Activated naive CD4-positive, alpha-beta T cell treated with anti-CD3 and anti-CD28 coated beads for 36 hours (primary cell): ENCODE measurements at regions not wholly inside any gene's neighbourhood (a gene's known extent, or its start where the extent isn't known, plus 50 kb on each side); places are given as distances from the start of the nearest gene placed in this dataset.
"Not testable (repeated sequence)": the region's sequence is repeated elsewhere in the genome, so short reads cannot be mapped to it uniquely, and the experiment has no call there.

Source experiments
- CTCF ChIA-PET: fragments of 350-600 bp; sonication (Branson Sonifier 250); formaldehyde crosslinking; loops from one replicate; lab custom pipeline; 2021; ENCODE audit warnings: antibody characterized with exemption; lab: Charles Lee
- DNase-seq: peaks from one replicate; pipeline ENCODE4 v3.0.0-alpha.2; 2020
- H3K27ac Mint-ChIP-seq: one replicate; pipeline ENCODE4 v1.8.0; 2021; ENCODE audit warnings: mild to moderate bottlenecking, mixed read lengths
- H3K27me3 Mint-ChIP-seq: one replicate; pipeline ENCODE4 v1.8.0; 2021; ENCODE audit warnings: low read depth, mixed read lengths
- H3K36me3 Mint-ChIP-seq: one replicate; pipeline ENCODE4 v1.8.0; 2021; ENCODE audit warnings: low read depth, mixed read lengths
- H3K4me1 Mint-ChIP-seq: one replicate; pipeline ENCODE4 v1.8.0; 2021; ENCODE audit warnings: low read depth, mixed read lengths
- H3K4me3 Mint-ChIP-seq: one replicate; pipeline ENCODE4 v1.8.0; 2021; ENCODE audit warnings: mild to moderate bottlenecking, moderate library complexity, mixed read lengths
- H3K9me3 Mint-ChIP-seq: one replicate; pipeline ENCODE4 v1.8.0; 2021; ENCODE audit warnings: mixed read lengths
- intact Hi-C: fragments of 100-400 bp; cut with micrococcal nuclease; formaldehyde crosslinking; loops from one replicate; pipeline ENCODE4 v1.15.1; 2023

DNA sequence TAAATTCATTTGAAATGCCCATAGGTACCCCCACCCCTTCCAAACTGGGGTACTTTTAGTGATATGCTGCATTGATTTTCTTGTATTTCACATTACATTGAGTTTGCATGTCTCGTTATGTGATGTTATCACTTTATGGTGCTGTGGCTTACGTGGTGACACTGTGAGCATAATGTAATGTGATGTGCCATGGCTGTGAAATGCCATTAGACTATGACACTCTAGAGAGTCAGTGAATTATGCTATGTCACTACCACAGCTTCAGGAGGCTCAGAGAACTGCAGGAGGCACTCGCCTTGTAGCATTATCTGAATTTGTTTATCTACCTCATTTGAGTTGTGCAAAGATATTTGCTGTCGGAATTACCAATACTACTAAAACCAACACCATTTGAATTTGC, 590.1 kb upstream of the SLC10A2 start:
- Mint-ChIP-seq H3K4me3 (no peak overlapping the region), H3K9me3 (peaks cover 1% of the 10 kb centered on the region), H3K36me3 (no peaks in the 10 kb centered on the region), H3K27ac (no peak overlapping the region), H3K4me1 (no peaks in the 10 kb centered on the region), H3K27me3 (no peaks in the 10 kb centered on the region)
- no peak for DNase-seq
- intact Hi-C loops: no loop called here
- CTCF ChIA-PET: no interaction called here

DNA sequence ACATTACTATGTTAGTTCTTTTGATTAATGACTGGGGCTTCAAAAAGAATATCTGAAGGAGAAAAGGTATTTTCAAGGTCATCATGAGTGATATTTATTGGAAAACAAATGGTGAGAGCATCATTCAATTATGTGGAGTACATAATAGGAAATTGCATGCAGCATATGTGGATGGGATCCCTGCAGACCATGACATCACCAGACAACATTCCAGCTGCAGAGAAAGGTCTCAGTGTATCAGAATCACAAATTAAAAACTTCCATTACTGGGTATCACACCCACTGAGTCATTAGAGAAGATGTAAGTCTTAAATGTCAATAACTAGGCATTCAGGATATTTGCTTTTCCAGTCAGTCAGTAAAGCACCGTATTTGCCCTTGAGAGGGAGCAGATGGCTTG, 574.4 kb upstream of the SLC10A2 start:
- CTCF ChIA-PET: no interaction called here
- no peaks in the 10 kb centered on the region for H3K9me3 Mint-ChIP-seq
- no peak overlapping the region for H3K27ac Mint-ChIP-seq
- H3K4me1 Mint-ChIP-seq: no peaks in the 10 kb centered on the region
- DNase-seq: no peak
- H3K27me3 Mint-ChIP-seq: no peaks in the 10 kb centered on the region
- intact Hi-C loops: no loop called here
- H3K4me3 Mint-ChIP-seq: no peak overlapping the region
- H3K36me3 Mint-ChIP-seq: no peaks in the 10 kb centered on the region

DNA sequence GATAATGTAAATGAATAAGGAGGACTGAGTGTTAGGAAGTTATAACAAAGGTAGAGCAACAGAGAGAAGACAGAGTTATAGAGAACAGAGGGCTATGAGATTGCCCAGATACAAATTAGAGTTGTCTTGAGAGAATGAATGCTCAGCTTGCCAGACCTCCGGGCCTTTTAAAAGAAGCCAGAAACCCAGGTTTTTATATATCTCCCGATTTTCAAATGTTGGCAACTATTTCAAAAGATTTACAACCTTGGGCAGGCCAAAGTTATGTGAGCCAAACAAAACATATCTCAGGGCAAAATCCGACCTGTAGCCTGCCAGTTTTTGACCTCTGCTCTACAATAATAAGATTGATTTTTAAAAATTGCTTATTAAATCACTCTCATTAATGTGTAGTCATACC, 573.1 kb upstream of the SLC10A2 start:
- Mint-ChIP-seq H3K27me3 (no peaks in the 10 kb centered on the region), H3K27ac (no peak overlapping the region), H3K4me1 (no peaks in the 10 kb centered on the region), H3K9me3 (no peaks in the 10 kb centered on the region), H3K36me3 (no peaks in the 10 kb centered on the region), H3K4me3 (no peak overlapping the region)
- CTCF ChIA-PET: no interaction called here
- intact Hi-C loops: no loop called here
- DNase-seq: no peak

DNA sequence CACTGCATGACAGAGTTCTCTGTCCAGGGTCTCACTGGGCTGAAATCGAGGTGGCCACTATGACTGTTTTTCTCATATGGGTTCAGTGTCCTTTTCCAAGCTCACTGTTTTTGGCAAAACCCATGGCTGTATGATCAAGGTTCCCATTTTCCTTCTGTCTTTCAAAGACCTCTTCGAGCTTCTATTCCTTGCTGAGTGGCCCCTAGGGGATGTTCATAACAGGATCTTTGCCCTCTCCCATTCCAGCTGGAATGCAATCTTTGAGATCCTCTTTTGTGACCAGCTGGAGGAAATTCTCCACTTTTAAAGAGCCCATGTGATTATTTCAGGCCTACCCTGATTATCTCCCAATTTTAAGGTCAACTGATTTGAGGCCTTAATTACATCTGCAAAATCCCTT, 572.5 kb upstream of the SLC10A2 start:
- Mint-ChIP-seq H3K4me1 (no peaks in the 10 kb centered on the region), H3K4me3 (no peak overlapping the region)
- CTCF ChIA-PET: no interaction called here

DNA sequence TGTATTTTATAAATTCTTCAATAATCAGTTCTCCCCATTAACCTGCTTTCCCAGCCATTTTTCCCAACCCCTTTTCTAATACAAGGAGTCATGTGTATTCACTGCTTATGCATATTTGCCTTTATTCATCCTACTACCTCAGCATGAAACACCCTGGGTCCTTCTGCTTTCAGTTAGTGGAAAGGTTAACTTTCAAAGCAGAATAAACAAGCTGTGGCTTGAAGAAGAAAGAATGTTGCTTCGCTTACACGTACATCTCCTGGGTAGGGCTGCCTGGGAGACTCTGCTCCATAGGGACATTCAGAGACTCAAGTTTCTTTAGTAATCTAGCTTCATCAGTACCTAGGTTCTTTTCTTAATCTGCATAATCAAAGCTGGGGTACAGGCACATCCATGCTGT, 567.8 kb upstream of the SLC10A2 start:
- no peak for DNase-seq
- no peaks in the 10 kb centered on the region for H3K9me3 Mint-ChIP-seq
- H3K27ac Mint-ChIP-seq: no peak overlapping the region
- no peaks in the 10 kb centered on the region for H3K4me1 Mint-ChIP-seq
- no peaks in the 10 kb centered on the region for H3K27me3 Mint-ChIP-seq
- intact Hi-C loops: no loop called here
- no peak overlapping the region for H3K4me3 Mint-ChIP-seq
- CTCF ChIA-PET: no interaction called here
- no peaks in the 10 kb centered on the region for H3K36me3 Mint-ChIP-seq

More for the DNA sequence above, 572.5 kb upstream of the SLC10A2 start:
- H3K27me3 Mint-ChIP-seq: no peaks in the 10 kb centered on the region
- H3K27ac Mint-ChIP-seq: no peak overlapping the region
- intact Hi-C loops: no loop called here
- H3K9me3 Mint-ChIP-seq: no peaks in the 10 kb centered on the region
- no peak for DNase-seq
- no peaks in the 10 kb centered on the region for H3K36me3 Mint-ChIP-seq

DNA sequence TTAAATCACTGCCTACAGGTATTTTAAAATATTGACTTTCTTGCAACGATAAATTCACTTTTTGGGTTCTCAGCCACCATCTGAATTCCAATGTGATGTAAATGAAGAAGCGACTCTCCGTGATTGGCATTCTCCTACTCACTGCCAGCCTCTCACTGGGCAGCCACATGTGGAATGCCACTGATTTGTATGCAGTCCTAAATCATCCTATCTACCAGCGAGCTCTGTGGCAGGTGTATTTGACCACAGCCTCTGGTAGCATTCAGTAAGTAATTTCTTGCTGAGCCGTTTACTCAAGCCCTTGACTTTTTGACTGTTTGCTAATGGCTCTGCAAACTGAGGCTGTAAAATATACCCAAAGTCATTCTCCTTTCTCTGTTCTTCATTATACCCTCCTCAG, 559.0 kb upstream of the SLC10A2 start:
- H3K27me3 Mint-ChIP-seq: no peaks in the 10 kb centered on the region
- peaks cover 8% of the 10 kb centered on the region for H3K9me3 Mint-ChIP-seq
- no peak overlapping the region for H3K4me3 Mint-ChIP-seq
- no peaks in the 10 kb centered on the region for H3K36me3 Mint-ChIP-seq
- no peak for DNase-seq
- intact Hi-C loops: no loop called here
- CTCF ChIA-PET: no interaction called here
- no peaks in the 10 kb centered on the region for H3K4me1 Mint-ChIP-seq
- H3K27ac Mint-ChIP-seq: no peak overlapping the region

DNA sequence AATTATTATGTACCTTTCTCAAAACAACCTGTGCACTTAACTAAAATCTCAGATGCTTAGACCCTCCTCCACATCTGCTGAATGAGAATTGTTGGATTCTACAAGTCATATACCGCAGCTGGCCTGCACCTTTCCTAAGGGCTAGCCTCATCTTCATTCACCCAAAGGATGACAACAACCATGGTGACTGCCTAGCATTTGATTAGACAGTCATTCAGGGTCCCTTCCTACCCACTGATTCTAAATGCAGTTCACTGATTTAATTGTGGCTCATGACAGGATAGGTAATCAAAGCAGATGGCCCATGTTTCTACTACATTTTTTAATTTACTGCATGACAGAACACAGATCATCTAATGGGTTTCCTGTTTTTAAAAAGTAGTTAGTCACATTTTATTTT, 551.9 kb upstream of the SLC10A2 start:
- H3K4me3 Mint-ChIP-seq: no peak overlapping the region
- no peaks in the 10 kb centered on the region for H3K36me3 Mint-ChIP-seq
- H3K27me3 Mint-ChIP-seq: no peaks in the 10 kb centered on the region
- H3K4me1 Mint-ChIP-seq: no peaks in the 10 kb centered on the region
- CTCF ChIA-PET: no interaction called here
- H3K27ac Mint-ChIP-seq: no peak overlapping the region
- peaks cover 7% of the 10 kb centered on the region for H3K9me3 Mint-ChIP-seq
- intact Hi-C loops: no loop called here
- DNase-seq: no peak

DNA sequence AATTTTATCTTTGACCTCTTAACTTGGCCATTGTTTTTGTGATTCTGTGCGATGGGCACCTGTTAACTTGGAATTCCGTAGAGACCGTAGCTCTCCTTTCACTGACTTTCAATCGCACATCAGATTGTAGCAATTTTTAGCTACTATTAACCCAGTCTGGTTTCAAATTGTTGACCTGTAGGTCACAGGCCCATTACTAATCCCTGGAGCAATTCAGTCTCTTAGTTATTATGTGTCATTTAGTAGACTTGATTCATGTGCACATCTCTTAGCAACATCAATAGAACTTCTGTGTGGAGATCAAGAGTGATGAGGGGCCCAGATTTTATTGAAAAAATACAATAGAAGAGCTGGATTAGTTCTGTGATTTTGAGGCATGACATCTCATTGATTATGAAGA, 549.6 kb upstream of the SLC10A2 start:
- no peaks in the 10 kb centered on the region for H3K36me3 Mint-ChIP-seq
- DNase-seq: no peak
- peaks cover 2% of the 10 kb centered on the region for H3K9me3 Mint-ChIP-seq
- no peaks in the 10 kb centered on the region for H3K27me3 Mint-ChIP-seq
- no peak overlapping the region for H3K27ac Mint-ChIP-seq
- H3K4me3 Mint-ChIP-seq: no peak overlapping the region
- no peaks in the 10 kb centered on the region for H3K4me1 Mint-ChIP-seq
- CTCF ChIA-PET: no interaction called here
- intact Hi-C loops: no loop called here

DNA sequence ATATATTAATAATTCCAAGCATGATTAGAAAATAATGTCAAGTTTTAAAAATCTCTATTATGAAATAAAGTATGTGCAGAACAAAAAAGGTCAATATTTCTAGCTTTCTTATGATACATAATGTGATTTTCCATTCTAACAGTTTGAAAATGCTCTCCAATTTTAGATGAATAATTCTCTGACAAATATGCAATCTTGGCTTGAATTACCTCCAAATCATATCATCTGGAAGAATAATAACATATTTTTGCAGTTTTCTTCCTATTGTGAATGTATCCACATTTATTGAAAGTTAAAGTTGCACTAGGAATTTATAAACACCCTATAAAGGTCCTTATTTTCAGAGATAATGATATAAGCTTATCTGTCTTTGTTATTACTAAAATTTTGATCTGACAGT, 548.5 kb upstream of the SLC10A2 start:
- intact Hi-C loops: no loop called here
- CTCF ChIA-PET: interaction anchor here (0.7 kb wide), 1 partner anchor 175 kb away, joined by 5 read pairs; no protein-coding TSS in a partner anchor
- Mint-ChIP-seq H3K36me3 (no peaks in the 10 kb centered on the region), H3K27me3 (no peaks in the 10 kb centered on the region), H3K4me3 (no peak overlapping the region), H3K4me1 (no peaks in the 10 kb centered on the region), H3K9me3 (peaks cover 4% of the 10 kb centered on the region), H3K27ac (no peak overlapping the region)
- no peak for DNase-seq

DNA sequence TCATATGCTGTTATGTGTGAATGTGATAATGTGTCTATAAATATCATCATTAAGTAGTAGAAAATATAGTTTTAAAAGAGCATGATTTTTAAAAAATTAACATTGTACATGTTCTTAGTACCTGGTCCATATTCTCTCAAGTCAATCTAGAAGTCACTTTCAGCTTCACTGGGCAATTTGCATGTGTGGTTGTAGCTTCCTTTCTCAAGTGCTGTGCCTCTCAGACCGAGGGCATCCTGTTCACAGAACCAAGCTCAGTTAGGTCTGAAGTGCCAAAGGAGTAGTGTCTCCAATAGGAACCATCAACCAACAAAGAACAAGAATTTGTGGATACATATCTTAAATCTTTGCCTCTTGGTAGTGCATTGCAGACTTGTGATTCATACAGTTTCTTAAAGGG, 541.8 kb upstream of the SLC10A2 start:
- H3K27ac Mint-ChIP-seq: no peak overlapping the region
- H3K4me1 Mint-ChIP-seq: no peaks in the 10 kb centered on the region
- no peak for DNase-seq
- H3K36me3 Mint-ChIP-seq: no peaks in the 10 kb centered on the region
- no peaks in the 10 kb centered on the region for H3K27me3 Mint-ChIP-seq
- H3K9me3 Mint-ChIP-seq: peaks cover 3% of the 10 kb centered on the region
- no peak overlapping the region for H3K4me3 Mint-ChIP-seq
- CTCF ChIA-PET: no interaction called here
- intact Hi-C loops: no loop called here

DNA sequence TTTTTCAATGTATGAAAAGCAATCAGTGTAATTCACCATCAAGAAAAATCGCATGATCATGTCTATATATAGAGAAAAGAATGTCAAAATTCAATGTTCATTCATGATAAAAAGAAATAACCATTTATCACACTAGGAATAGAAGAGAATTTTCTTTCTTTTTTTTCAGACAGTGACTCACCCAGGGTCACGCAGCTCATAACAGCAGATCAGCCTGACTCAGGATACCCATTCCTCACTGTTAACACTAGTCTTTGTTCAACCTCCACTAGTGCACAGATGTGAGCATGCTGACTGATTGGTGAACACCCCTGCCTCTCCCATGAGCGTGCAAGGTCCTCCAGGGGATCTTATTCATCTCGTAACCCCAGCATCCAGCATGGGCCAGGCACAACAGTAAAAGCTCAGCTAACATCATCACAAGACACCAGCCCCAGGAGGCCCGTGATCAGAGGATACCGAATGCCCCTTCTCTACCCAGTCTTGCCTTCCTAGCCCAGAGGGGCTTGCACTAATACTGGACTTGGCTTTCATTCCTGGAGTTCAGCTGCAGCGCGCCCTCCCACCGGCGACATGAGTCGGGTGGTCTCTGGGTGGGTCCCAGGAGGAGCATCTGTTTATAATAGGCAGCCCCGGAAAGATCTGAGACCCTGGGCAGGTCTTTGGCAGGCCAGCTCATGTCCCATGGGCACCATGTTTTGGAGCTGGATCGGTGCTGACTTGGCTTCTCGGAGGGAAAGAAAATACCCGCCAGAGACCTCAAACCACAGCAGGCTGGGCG, 539.5 kb upstream of the SLC10A2 start:
- H3K4me1 Mint-ChIP-seq: no peaks in the 10 kb centered on the region
- no peaks in the 10 kb centered on the region for H3K36me3 Mint-ChIP-seq
- H3K27me3 Mint-ChIP-seq: no peaks in the 10 kb centered on the region
- intact Hi-C loops: no loop called here
- CTCF ChIA-PET: no interaction called here
- no peak overlapping the region for H3K4me3 Mint-ChIP-seq
- no peak for DNase-seq
- peaks cover 7% of the 10 kb centered on the region for H3K9me3 Mint-ChIP-seq
- no peak overlapping the region for H3K27ac Mint-ChIP-seq

DNA sequence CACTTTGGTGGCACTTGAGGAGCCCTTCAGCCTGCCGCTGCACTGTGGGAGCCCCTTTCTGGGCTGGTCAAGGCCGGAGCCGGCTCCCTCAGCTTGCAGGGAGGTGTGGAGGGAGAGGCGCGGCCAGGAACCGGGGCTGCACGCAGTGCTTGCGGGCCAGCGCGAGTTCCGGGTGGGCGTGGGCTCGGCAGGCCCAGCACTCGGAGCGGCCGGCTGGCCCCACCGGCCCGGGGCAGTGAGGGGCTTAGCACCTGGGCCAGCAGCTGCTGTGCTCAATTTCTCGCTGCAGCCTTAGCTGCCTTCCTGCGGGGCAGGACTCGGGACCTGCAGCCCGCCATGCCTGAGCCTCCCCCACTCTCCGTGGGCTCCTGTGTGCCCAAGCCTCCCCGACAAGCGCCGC, 533.7 kb upstream of the SLC10A2 start:
- not testable (repeated sequence) for H3K36me3 Mint-ChIP-seq, H3K4me3 Mint-ChIP-seq

DNA sequence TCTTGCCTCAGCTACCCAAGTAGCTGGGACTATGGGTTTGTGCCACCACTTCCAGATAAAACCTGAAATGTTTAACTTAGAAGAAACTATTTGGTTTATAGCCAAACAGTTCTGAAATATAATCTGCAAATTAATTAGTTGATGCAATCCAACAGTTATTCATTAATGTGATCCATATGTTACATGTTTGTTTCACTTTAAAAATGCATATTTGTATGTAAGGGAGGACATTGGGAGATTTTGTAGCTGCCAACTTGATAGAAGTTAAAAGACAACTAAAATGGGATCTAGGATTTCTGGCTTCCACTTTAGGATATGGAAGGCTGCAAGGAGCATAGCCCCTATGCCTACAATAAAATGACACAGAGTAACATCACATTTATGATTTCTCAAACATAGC, 532.5 kb upstream of the SLC10A2 start:
- intact Hi-C loops: no loop called here
- no peak overlapping the region for H3K27ac Mint-ChIP-seq
- CTCF ChIA-PET: no interaction called here

More for the DNA sequence above, 533.7 kb upstream of the SLC10A2 start:
- DNase-seq, intact Hi-C loops, H3K9me3 Mint-ChIP-seq, H3K27me3 Mint-ChIP-seq, H3K27ac Mint-ChIP-seq, H3K4me1 Mint-ChIP-seq: not testable (repeated sequence)
- CTCF ChIA-PET: interaction anchor here (1.0 kb wide), 1 partner anchor 10 kb away, joined by 3 read pairs; no protein-coding TSS in a partner anchor

More for the DNA sequence above, 532.5 kb upstream of the SLC10A2 start:
- peaks cover 4% of the 10 kb centered on the region for H3K9me3 Mint-ChIP-seq
- H3K4me3 Mint-ChIP-seq: no peak overlapping the region
- DNase-seq: no peak
- H3K27me3 Mint-ChIP-seq: no peaks in the 10 kb centered on the region
- H3K36me3 Mint-ChIP-seq: no peaks in the 10 kb centered on the region
- no peaks in the 10 kb centered on the region for H3K4me1 Mint-ChIP-seq
